Suprapubic skin (tissue), 4 donors: ENCODE measurements at regions not wholly inside any gene's neighbourhood (a gene's known extent, or its start where the extent isn't known, plus 50 kb on each side); places are given as distances from the start of the nearest gene placed in this dataset.

Experiments
- POLR2A ChIP-seq, 2 donors: fragments of 450-650 bp; IDR thresholded peaks; one replicate each; pipeline ENCODE4 v1.6.1; 2017; ENCODE audit warnings: antibody characterized with exemption in 2 of 2, mild to moderate bottlenecking in 2 of 2, moderate library complexity in 2 of 2
- POLR2AphosphoS5 ChIP-seq, 3 donors: sonication (generic); formaldehyde crosslinking; IDR thresholded peaks; one replicate each; pipeline ENCODE4 v1.6.1; 2017; ENCODE audit warnings: antibody characterized with exemption in 3 of 3
- TF ChIP-seq, protein P1 (sequence below), 2 donors: fragments of 200-600 bp in 1 of 2; fragments of 450-650 bp in 1 of 2; sonication (generic) in 1 of 2; IDR thresholded peaks; one replicate each; pipeline ENCODE4 v1.5.1; 2016 to 2019; ENCODE audit warnings: antibody characterized with exemption in 2 of 2, mild to moderate bottlenecking in 1 of 2, moderate library complexity in 1 of 2

DNA sequence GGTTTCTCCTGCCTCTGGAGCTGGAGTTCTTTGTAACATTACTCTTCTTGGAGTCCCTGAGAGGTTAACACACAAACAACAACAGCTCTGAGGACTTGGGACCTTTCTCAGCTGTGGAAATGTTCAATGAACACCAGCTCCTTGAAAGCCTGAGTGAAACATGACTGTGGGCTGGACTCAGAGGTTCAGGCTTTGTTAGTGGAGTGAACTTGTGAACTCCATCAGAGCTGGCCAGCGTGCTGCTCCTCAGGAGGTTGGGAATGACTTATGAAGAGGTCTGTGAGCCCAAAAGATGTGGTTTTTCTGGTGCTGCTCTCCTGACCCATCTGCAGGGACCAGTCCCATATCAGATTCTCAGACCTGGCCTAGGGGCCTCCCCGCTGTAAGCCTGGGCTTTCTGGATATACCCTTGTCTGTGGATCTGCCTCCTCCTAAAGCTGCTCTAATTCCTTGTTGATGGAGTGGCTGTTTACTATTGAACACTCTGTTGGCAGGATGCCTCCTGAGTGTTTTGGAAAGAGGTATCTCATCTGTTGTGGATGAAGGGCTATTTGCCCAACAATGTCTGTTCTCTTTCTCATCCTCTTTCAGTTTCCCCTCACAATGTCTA lies 170.0 kb upstream of the GDNF start:
- TF ChIP-seq, protein P1, sequence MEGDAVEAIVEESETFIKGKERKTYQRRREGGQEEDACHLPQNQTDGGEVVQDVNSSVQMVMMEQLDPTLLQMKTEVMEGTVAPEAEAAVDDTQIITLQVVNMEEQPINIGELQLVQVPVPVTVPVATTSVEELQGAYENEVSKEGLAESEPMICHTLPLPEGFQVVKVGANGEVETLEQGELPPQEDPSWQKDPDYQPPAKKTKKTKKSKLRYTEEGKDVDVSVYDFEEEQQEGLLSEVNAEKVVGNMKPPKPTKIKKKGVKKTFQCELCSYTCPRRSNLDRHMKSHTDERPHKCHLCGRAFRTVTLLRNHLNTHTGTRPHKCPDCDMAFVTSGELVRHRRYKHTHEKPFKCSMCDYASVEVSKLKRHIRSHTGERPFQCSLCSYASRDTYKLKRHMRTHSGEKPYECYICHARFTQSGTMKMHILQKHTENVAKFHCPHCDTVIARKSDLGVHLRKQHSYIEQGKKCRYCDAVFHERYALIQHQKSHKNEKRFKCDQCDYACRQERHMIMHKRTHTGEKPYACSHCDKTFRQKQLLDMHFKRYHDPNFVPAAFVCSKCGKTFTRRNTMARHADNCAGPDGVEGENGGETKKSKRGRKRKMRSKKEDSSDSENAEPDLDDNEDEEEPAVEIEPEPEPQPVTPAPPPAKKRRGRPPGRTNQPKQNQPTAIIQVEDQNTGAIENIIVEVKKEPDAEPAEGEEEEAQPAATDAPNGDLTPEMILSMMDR (IDR thresholded peaks at IDR 0.05): no peak
- TF ChIP-seq POLR2A (IDR thresholded peaks at IDR 0.05) (no peak), POLR2AphosphoS5 (IDR thresholded peaks at IDR 0.05) (no peak)
